PFSK-1 (cell line): ENCODE measurements at regions not wholly inside any gene's neighbourhood (a gene's known extent, or its start where the extent isn't known, plus 50 kb on each side); places are given as distances from the start of the nearest gene placed in this dataset.

ENCODE experiments used
- FOXP2 ChIP-seq: optimal IDR thresholded peaks from 2 replicates; pipeline ENCODE3; 2011; ENCODE audit warnings: borderline replicate concordance, control low read depth, inconsistent platforms; ENCODE audit not compliant: insufficient read depth; ENCODE audit errors: extremely low read length, extremely low read depth
- POLR2AphosphoS5 ChIP-seq: IDR thresholded peaks from 2 replicates; pipeline ENCODE4 v1.6.1; 2012; ENCODE audit warnings: low read depth, mild to moderate bottlenecking, control low read depth, low read length, moderate library complexity
- SIN3A ChIP-seq: IDR thresholded peaks from 2 replicates; pipeline ENCODE4 v1.6.1; 2012; ENCODE audit warnings: mild to moderate bottlenecking, low read length, moderate library complexity, borderline replicate concordance; ENCODE audit not compliant: insufficient read depth
- TAF1 ChIP-seq: IDR thresholded peaks from 2 replicates; pipeline ENCODE4 v1.6.1; 2012; ENCODE audit warnings: low read length, control low read depth, borderline replicate concordance; ENCODE audit not compliant: insufficient read depth
- TF ChIP-seq, protein P1 (sequence below), 2 experiments: IDR thresholded peaks; 2 replicates each; pipeline versions ENCODE4 v1.6.1 to v1.8.0; 2011 to 2012; ENCODE audit warnings: low read depth in 2 of 2, low read length in 2 of 2, control low read depth in 1 of 2, inconsistent platforms in 1 of 2, mild to moderate bottlenecking in 1 of 2, moderate library complexity in 1 of 2; ENCODE audit not compliant: insufficient read depth in 1 of 2

DNA sequence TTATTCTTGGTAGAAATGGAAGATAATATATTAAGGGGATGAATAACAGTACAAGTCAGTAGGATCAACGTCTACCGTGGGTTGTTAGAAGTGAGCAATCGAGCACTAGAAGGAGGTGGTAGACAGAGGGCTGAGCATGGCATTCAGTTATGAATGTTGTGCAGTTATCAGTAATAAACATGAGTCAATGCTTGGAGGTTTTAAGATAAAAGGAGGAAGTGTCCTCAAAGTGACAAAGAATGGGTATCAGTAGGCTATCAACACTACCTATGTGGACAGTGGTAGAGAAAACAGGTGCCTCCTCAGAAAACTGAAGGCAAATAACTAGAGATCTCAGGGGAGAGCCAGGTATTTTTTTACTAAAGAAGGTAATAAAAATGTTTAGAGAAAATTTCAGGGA lies 1607.0 kb downstream of the PCDH9 start:
- TF ChIP-seq POLR2AphosphoS5 (no peak), TAF1 (no peak), SIN3A (no peak), FOXP2 (no peak)
- TF ChIP-seq, protein P1, sequence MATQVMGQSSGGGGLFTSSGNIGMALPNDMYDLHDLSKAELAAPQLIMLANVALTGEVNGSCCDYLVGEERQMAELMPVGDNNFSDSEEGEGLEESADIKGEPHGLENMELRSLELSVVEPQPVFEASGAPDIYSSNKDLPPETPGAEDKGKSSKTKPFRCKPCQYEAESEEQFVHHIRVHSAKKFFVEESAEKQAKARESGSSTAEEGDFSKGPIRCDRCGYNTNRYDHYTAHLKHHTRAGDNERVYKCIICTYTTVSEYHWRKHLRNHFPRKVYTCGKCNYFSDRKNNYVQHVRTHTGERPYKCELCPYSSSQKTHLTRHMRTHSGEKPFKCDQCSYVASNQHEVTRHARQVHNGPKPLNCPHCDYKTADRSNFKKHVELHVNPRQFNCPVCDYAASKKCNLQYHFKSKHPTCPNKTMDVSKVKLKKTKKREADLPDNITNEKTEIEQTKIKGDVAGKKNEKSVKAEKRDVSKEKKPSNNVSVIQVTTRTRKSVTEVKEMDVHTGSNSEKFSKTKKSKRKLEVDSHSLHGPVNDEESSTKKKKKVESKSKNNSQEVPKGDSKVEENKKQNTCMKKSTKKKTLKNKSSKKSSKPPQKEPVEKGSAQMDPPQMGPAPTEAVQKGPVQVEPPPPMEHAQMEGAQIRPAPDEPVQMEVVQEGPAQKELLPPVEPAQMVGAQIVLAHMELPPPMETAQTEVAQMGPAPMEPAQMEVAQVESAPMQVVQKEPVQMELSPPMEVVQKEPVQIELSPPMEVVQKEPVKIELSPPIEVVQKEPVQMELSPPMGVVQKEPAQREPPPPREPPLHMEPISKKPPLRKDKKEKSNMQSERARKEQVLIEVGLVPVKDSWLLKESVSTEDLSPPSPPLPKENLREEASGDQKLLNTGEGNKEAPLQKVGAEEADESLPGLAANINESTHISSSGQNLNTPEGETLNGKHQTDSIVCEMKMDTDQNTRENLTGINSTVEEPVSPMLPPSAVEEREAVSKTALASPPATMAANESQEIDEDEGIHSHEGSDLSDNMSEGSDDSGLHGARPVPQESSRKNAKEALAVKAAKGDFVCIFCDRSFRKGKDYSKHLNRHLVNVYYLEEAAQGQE (IDR thresholded peaks at IDR 0.05; ENCODE audit: insufficient read depth in 1 of 2, low read depth in 2 of 2, low read length in 2 of 2) = no peak
